Subcutaneous abdominal adipose tissue (tissue), 5 donors: ENCODE measurements at regions not wholly inside any gene's neighbourhood (a gene's known extent, or its start where the extent isn't known, plus 50 kb on each side); places are given as distances from the start of the nearest gene placed in this dataset.
"Not testable (repeated sequence)": the region's sequence is repeated elsewhere in the genome, so short reads cannot be mapped to it uniquely, and the experiment has no call there.

Experiments
- H3K27ac ChIP-seq: one replicate; pipeline ENCODE4 v1.7.0; 2013; ENCODE audit warnings: low read depth, mild to moderate bottlenecking, inconsistent platforms, low read length, moderate library complexity
- H3K27me3 ChIP-seq, 5 donors: one replicate each; pipeline ENCODE4 v1.7.0; 2013; ENCODE audit warnings: low read length in 5 of 5, inconsistent platforms in 1 of 5; ENCODE audit not compliant: control insufficient read depth in 5 of 5, insufficient read depth in 4 of 5
- H3K36me3 ChIP-seq, 5 donors: one replicate each; pipeline ENCODE4 v1.7.0; 2013; ENCODE audit warnings: low read length in 5 of 5; ENCODE audit not compliant: control insufficient read depth in 5 of 5, insufficient read depth in 5 of 5
- H3K4me1 ChIP-seq, 5 donors: one replicate each; pipeline ENCODE4 v1.7.0; 2013; ENCODE audit warnings: low read length in 5 of 5, mild to moderate bottlenecking in 3 of 5, moderate library complexity in 1 of 5; ENCODE audit not compliant: control insufficient read depth in 5 of 5, insufficient read depth in 5 of 5
- H3K4me3 ChIP-seq, 5 donors: one replicate each; pipeline ENCODE4 v1.7.0; 2013; ENCODE audit warnings: low read length in 5 of 5, low read depth in 1 of 5
- H3K9ac ChIP-seq, 5 donors: one replicate each; pipeline ENCODE4 v1.7.0; 2013; ENCODE audit warnings: low read length in 5 of 5, mild to moderate bottlenecking in 4 of 5, moderate library complexity in 3 of 5
- H3K9me3 ChIP-seq, 5 donors: one replicate each; pipeline ENCODE4 v1.7.0; 2013; ENCODE audit warnings: low read length in 5 of 5; ENCODE audit not compliant: control insufficient read depth in 5 of 5
- donor health status: healthy.
- donor health status: healthy.
- donor health status: healthy.
- donor health status: healthy.
- donor health status: healthy.

DNA sequence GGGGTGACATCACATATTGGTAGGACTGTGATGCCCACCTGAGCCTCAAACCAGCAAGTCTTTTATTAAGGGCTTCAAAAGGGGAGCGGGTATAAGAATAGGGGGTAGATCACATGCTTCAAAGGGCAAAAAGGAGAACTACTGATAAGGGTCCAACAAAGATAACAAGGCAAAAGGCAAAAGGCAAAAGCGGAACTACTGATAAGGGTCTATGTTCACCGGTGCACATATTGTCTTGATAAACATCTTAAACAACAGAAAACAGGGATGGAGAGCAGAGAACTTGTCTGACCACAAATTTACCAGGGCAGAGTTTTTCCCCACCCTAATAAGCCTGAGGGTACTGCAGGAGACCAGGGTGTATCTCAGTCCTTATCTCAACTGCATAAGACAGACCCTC lies 110.7 kb downstream of the RBMX2 start:
- not testable (repeated sequence) for H3K27me3 ChIP-seq, H3K9ac ChIP-seq, H3K4me1 ChIP-seq, H3K9me3 ChIP-seq, H3K36me3 ChIP-seq, H3K4me3 ChIP-seq, H3K27ac ChIP-seq

DNA sequence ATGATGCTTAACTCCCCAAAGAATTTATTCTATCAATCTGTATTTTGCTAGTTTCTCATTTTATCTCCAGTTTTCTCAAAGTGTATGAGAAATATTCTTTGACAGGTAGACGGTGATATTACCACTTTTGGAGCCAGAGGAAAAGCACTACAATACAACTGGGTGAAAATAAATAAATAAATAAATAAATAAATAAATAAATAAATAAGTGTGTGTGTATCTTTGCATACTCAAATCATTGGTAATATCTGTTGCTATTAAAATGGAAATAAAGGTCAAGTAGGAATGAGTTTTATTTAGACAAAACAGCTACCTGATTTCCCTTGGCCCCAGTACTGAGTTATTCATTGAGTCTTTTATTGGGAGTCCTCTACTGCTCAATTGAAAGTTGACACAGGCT lies 114.3 kb downstream of the RBMX2 start:
- peaks cover 0 to 6% (median 0%) of the 10 kb centered on the region in 5 donors for H3K27me3 ChIP-seq
- H3K4me1 ChIP-seq = no peaks in the 10 kb centered on the region
- no peaks in the 10 kb centered on the region for H3K36me3 ChIP-seq
- H3K27ac ChIP-seq = no peak overlapping the region
- H3K9me3 ChIP-seq = peaks cover 0 to 6% (median 0%) of the 10 kb centered on the region in 5 donors
- H3K4me3 ChIP-seq = no peak overlapping the region
- no peak overlapping the region for H3K9ac ChIP-seq

DNA sequence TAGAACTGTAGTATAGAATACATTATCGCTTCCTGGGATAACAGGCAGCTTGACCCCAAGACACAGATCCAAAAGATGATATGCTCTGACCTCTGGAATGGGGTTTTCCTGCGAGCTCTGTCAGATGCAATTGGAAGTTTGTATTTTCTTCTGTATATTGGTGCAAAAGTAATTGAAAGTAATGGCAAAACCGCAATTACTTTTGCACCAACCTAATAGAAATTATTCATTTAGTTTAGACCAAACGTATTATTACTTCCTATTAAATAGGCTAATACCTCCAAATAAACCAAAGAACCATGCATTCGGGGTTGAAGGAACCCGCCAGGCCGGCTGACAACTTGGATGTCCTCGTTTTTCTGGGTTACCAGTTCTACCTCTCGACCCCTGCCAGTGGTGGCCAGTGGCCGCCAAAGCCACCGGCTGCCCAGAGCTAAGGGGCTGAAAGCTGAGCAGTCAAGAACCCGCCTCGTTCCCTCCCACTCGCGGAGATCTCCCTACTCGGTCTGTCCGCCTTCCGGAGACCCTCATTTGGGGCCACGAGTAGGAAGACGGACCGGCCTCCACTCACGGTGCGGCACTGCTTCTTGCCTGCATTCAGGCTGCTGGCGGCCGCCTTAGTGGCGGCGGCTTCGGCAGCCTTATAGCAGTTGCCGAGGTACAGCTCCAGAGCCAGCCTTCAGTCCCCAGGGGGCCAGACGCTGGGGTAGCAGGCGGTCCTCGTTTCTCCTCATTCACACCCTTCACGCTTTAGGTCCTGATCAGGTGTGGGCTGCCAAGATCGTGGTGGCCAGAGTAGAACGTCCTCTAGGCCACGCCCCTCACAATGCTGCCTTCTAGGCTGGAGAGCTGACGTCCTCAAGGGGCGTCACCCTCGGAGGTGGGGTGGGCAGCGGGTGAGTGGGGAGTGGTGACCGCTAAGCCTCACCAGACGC lies 121.9 kb downstream of the RBMX2 start:
- Histone ChIP-seq H3K4me3 (peak overlapping the region; percentile 52 to 69 (median 68)), H3K27me3 (no peaks in the 10 kb centered on the region), H3K4me1 (peaks cover 0 to 7% (median 3%) of the 10 kb centered on the region in 5 donors), H3K27ac (no peak overlapping the region), H3K9me3 (no peaks in the 10 kb centered on the region), H3K9ac (peak overlapping the region in 4 of 5 donors; percentile 32 to 58 (median 38)), H3K36me3 (no peaks in the 10 kb centered on the region)

- H3K27me3 ChIP-seq = peaks cover 0 to 2% (median 2%) of the 10 kb centered on the region in 5 donors
- no peak overlapping the region for H3K9ac ChIP-seq
- no peak overlapping the region for H3K27ac ChIP-seq
- peak overlapping the region in 2 of 5 donors; percentile 68 to 69 for H3K4me3 ChIP-seq
- no peaks in the 10 kb centered on the region for H3K9me3 ChIP-seq
- H3K4me1 ChIP-seq = peaks cover 0 to 7% (median 3%) of the 10 kb centered on the region in 5 donors
- no peaks in the 10 kb centered on the region for H3K36me3 ChIP-seq
Measured at GRCh38 chrX:130524476-130525194, 122.8 kb downstream of the RBMX2 start.

- Histone ChIP-seq H3K9me3 (no peaks in the 10 kb centered on the region), H3K4me3 (no peak overlapping the region), H3K9ac (no peak overlapping the region), H3K27ac (no peak overlapping the region), H3K36me3 (no peaks in the 10 kb centered on the region), H3K27me3 (peaks cover 5 to 13% (median 11%) of the 10 kb centered on the region in 5 donors), H3K4me1 (no peaks in the 10 kb centered on the region)
Measured at GRCh38 chrX:130529531-130529930, 127.7 kb downstream of the RBMX2 start.

DNA sequence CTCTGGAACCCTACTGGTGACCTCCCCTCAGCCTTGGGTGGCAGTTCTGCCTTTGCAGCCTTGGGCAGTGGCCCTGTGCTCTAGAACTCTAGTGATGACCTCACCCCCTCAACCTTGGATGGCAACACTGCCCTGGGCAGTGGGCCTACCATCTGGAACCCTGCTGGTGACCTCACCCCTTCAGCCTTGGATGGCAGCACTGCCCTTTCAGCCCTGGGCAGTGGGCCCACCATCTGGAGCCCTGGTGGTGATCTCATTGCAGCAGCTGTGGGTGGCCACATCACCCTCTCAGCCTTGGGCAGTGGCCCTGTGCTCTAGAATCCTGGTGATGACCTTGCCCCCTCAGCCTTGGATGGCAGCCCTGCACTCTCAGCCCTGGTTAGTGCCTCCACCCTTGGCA lies 129.3 kb downstream of the RBMX2 start:
- Histone ChIP-seq H3K9me3 (no peaks in the 10 kb centered on the region), H3K4me3 (no peak overlapping the region), H3K4me1 (no peaks in the 10 kb centered on the region), H3K36me3 (no peaks in the 10 kb centered on the region), H3K27ac (no peak overlapping the region), H3K27me3 (peaks cover 6 to 13% (median 11%) of the 10 kb centered on the region in 5 donors), H3K9ac (no peak overlapping the region)

- no peak overlapping the region for H3K9ac ChIP-seq
- H3K27me3 ChIP-seq = peaks cover 0 to 19% (median 6%) of the 10 kb centered on the region in 5 donors
- H3K4me1 ChIP-seq = no peaks in the 10 kb centered on the region
- H3K27ac ChIP-seq = no peak overlapping the region
- H3K9me3 ChIP-seq = no peaks in the 10 kb centered on the region
- H3K4me3 ChIP-seq = no peak overlapping the region
- H3K36me3 ChIP-seq = no peaks in the 10 kb centered on the region
Measured at GRCh38 chrX:130539721-130540321, 138.0 kb downstream of the RBMX2 start.

DNA sequence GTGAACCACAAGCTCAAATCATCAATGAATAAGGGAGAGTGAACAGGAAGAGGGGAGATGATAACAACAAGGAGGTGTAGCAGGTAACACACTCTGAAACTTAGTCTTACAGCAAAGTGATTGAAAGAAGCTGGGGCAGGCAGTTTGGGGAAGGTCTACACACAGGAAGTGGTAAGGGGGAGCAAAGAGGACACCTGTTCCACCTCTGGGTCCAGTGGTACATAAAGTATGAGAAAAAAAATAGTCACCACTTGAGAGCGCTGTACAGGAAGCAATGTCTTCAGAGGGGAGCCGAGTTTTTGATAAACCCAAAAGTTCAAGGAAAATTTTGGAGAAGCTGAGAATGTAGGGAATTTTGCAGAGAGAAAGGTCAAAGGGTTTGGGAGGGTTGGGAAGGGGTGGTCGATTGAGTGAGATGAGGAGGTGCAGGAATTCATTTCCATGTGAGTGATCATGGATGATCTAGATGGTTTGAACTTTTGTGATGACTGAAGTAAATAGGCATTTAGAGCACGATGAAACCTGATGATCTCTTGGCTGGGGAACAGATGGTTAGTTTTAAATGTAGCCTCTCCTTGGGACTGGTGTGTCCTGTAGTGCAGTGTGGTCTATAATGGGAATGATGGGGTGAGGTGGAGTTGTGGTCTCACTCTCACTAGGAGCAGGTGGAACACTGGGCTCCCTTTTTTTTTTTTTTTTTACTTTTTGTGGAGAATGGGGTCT lies 142.0 kb downstream of the RBMX2 start:
- no peak overlapping the region for H3K27ac ChIP-seq
- no peaks in the 10 kb centered on the region for H3K9me3 ChIP-seq
- no peaks in the 10 kb centered on the region for H3K4me1 ChIP-seq
- no peak overlapping the region for H3K4me3 ChIP-seq
- no peak overlapping the region for H3K9ac ChIP-seq
- peaks cover 0 to 20% (median 7%) of the 10 kb centered on the region in 5 donors for H3K27me3 ChIP-seq
- H3K36me3 ChIP-seq = no peaks in the 10 kb centered on the region

GRCh38 chrX:130545796-130546195 lies 144.0 kb downstream of the RBMX2 start:
- Histone ChIP-seq H3K27me3 (peaks cover 0 to 20% (median 7%) of the 10 kb centered on the region in 5 donors), H3K9ac (no peak overlapping the region)

More at GRCh38 chrX:130545796-130546195, 144.0 kb downstream of the RBMX2 start:
- no peak overlapping the region for H3K27ac ChIP-seq
- H3K4me3 ChIP-seq = no peak overlapping the region
- no peaks in the 10 kb centered on the region for H3K9me3 ChIP-seq
- no peaks in the 10 kb centered on the region for H3K4me1 ChIP-seq
- H3K36me3 ChIP-seq = no peaks in the 10 kb centered on the region
